ENCODE measurements at regions not wholly inside any gene's neighbourhood (a gene's known extent, or its start where the extent isn't known, plus 50 kb on each side); places are given as distances from the start of the nearest gene placed in this dataset.

GRCh38 chr17:73694491-73694890 lies 50.2 kb upstream of the SDK2 start:
- Histone ChIP-seq H3K4me1 (replicated peaks in 1 of 2) (peaks cover 52 to 58% of the 10 kb centered on the region in 2 donors), H3K4me3 (no peak overlapping the region), H3K27ac (no peak overlapping the region)
- in situ Hi-C loops (cut with MboI; ENCODE audit: low pct_unique_long_range_greater_than_20kb in 2 of 9, low sequenced_read_pairs in 9 of 9, unreplicated experiment in 9 of 9) = no loop called here
- 10% methylated on average over 2 of the region's 2 CpGs; no CpG with 5 or more reads in 9 of the 10 experiments for WGBS, 10 experiments
- no peak for ATAC-seq (replicated peaks in 6 of 8)

GRCh38 chr17:73695035-73695738 lies 50.9 kb upstream of the SDK2 start:
- 0 to 77% (median 40%) methylated on average over 1 to 2 of the region's 2 CpGs; no CpG with 5 or more reads in 5 of the 10 experiments for WGBS, 10 experiments

GRCh38 chr17:73696251-73696650 lies 52.0 kb upstream of the SDK2 start:
- no peak for ATAC-seq (replicated peaks in 6 of 8)
- WGBS, 10 experiments = 32 to 100% (median 73%) methylated on average over 1 to 3 of the region's 3 CpGs; no CpG with 5 or more reads in 3 of the 10 experiments
- H3K27ac ChIP-seq = no peak overlapping the region
- in situ Hi-C loops (cut with MboI; ENCODE audit: low pct_unique_long_range_greater_than_20kb in 2 of 9, low sequenced_read_pairs in 9 of 9, unreplicated experiment in 9 of 9) = no loop called here
- no peak overlapping the region for H3K4me3 ChIP-seq
- peaks cover 38 to 42% of the 10 kb centered on the region in 2 donors for H3K4me1 ChIP-seq (replicated peaks in 1 of 2)

More at GRCh38 chr17:73695035-73695738, 50.9 kb upstream of the SDK2 start:
- H3K4me1 ChIP-seq (replicated peaks in 1 of 2) = peaks cover 49 to 53% of the 10 kb centered on the region in 2 donors
- in situ Hi-C loops (cut with MboI; ENCODE audit: low pct_unique_long_range_greater_than_20kb in 2 of 9, low sequenced_read_pairs in 9 of 9, unreplicated experiment in 9 of 9) = no loop called here
- ATAC-seq (replicated peaks in 6 of 8) = no peak
- no peak overlapping the region for H3K4me3 ChIP-seq
- H3K27ac ChIP-seq = no peak overlapping the region

GRCh38 chr17:73697872-73698271 lies 53.6 kb upstream of the SDK2 start:
- 17 to 60% (median 34%) methylated on average over 1 to 4 of the region's 5 CpGs; no CpG with 5 or more reads in 3 of the 10 experiments for WGBS, 10 experiments
- Histone ChIP-seq H3K27ac (peak overlapping the region in 1 of 2 donors; percentile 5), H3K4me3 (no peak overlapping the region), H3K4me1 (replicated peaks in 1 of 2) (peaks cover 22 to 28% of the 10 kb centered on the region in 2 donors)
- in situ Hi-C loops (cut with MboI; ENCODE audit: low pct_unique_long_range_greater_than_20kb in 2 of 9, low sequenced_read_pairs in 9 of 9, unreplicated experiment in 9 of 9) = no loop called here
- peak in 6 of 8 experiments; percentile 31 to 46 (median 42) for ATAC-seq (replicated peaks in 6 of 8)

GRCh38 chr17:73698966-73699365 lies 54.7 kb upstream of the SDK2 start:
- no peak for ATAC-seq (replicated peaks in 6 of 8)
- 0 to 100% (median 83%) methylated on average over 1 to 4 of the region's 5 CpGs; no CpG with 5 or more reads in 4 of the 10 experiments for WGBS, 10 experiments
- in situ Hi-C loops (cut with MboI; ENCODE audit: low pct_unique_long_range_greater_than_20kb in 2 of 9, low sequenced_read_pairs in 9 of 9, unreplicated experiment in 9 of 9) = no loop called here
- Histone ChIP-seq H3K4me3 (no peak overlapping the region), H3K27ac (no peak overlapping the region), H3K4me1 (replicated peaks in 1 of 2) (peaks cover 19 to 21% of the 10 kb centered on the region in 2 donors)

GRCh38 chr17:73701701-73702100 lies 57.5 kb upstream of the SDK2 start:
- in situ Hi-C loops (cut with MboI; ENCODE audit: low pct_unique_long_range_greater_than_20kb in 2 of 9, low sequenced_read_pairs in 9 of 9, unreplicated experiment in 9 of 9) = loop anchor here in 2 of 9 experiments (25.0 kb wide), 2 partner anchors 89 to 264 kb away; no protein-coding TSS in a partner anchor
- no peak for ATAC-seq (replicated peaks in 6 of 8)
- 42 to 100% (median 92%) methylated on average over 2 to 7 of the region's 8 CpGs; no CpG with 5 or more reads in 2 of the 10 experiments for WGBS, 10 experiments
- Histone ChIP-seq H3K4me3 (no peak overlapping the region), H3K27ac (no peak overlapping the region), H3K4me1 (replicated peaks in 1 of 2) (peaks cover 31 to 34% of the 10 kb centered on the region in 2 donors)

- WGBS, 10 experiments = 33 to 100% (median 100%) methylated on average over 1 of the region's 5 CpGs; no CpG with 5 or more reads in 7 of the 10 experiments
- Histone ChIP-seq H3K4me1 (replicated peaks in 1 of 2) (peaks cover 23 to 28% of the 10 kb centered on the region in 2 donors), H3K4me3 (no peak overlapping the region), H3K27ac (no peak overlapping the region)
- peak in 1 of 8 experiments; percentile 24 for ATAC-seq (replicated peaks in 6 of 8)
- in situ Hi-C loops (cut with MboI; ENCODE audit: low pct_unique_long_range_greater_than_20kb in 2 of 9, low sequenced_read_pairs in 9 of 9, unreplicated experiment in 9 of 9) = loop anchor here in 2 of 9 experiments (25.0 kb wide), 2 partner anchors 91 to 266 kb away; no protein-coding TSS in a partner anchor
Observed at GRCh38 chr17:73703192-73703591, 58.9 kb upstream of the SDK2 start.

GRCh38 chr17:73703917-73704316 lies 59.7 kb upstream of the SDK2 start:
- Histone ChIP-seq H3K4me3 (no peak overlapping the region), H3K27ac (no peak overlapping the region), H3K4me1 (replicated peaks in 1 of 2) (peaks cover 15 to 24% of the 10 kb centered on the region in 2 donors)
- in situ Hi-C loops (cut with MboI; ENCODE audit: low pct_unique_long_range_greater_than_20kb in 2 of 9, low sequenced_read_pairs in 9 of 9, unreplicated experiment in 9 of 9) = loop anchor here in 2 of 9 experiments (25.0 kb wide), 2 partner anchors 92 to 267 kb away; no protein-coding TSS in a partner anchor
- no peak for ATAC-seq (replicated peaks in 6 of 8)
- WGBS, 10 experiments = 8 to 100% (median 72%) methylated on average over 1 to 2 of the region's 2 CpGs

- in situ Hi-C loops (cut with MboI; ENCODE audit: low pct_unique_long_range_greater_than_20kb in 2 of 9, low sequenced_read_pairs in 9 of 9, unreplicated experiment in 9 of 9) = loop anchor here in 2 of 9 experiments (25.0 kb wide), 2 partner anchors 93 to 268 kb away; no protein-coding TSS in a partner anchor
Observed at GRCh38 chr17:73705594-73705993, 61.3 kb upstream of the SDK2 start.

GRCh38 chr17:73706428-73706827 lies 62.2 kb upstream of the SDK2 start:
- in situ Hi-C loops (cut with MboI; ENCODE audit: low pct_unique_long_range_greater_than_20kb in 2 of 9, low sequenced_read_pairs in 9 of 9, unreplicated experiment in 9 of 9) = loop anchor here in 2 of 9 experiments (25.0 kb wide), 2 partner anchors 94 to 269 kb away; no protein-coding TSS in a partner anchor
- Histone ChIP-seq H3K27ac (peak overlapping the region; percentile 12 to 55), H3K4me1 (replicated peaks in 1 of 2) (peaks cover 21 to 27% of the 10 kb centered on the region in 2 donors), H3K4me3 (no peak overlapping the region)
- ATAC-seq (replicated peaks in 6 of 8) = no peak
- 50 to 90% (median 84%) methylated on average over 2 to 9 of the region's 12 CpGs; no CpG with 5 or more reads in 3 of the 10 experiments for WGBS, 10 experiments

More at GRCh38 chr17:73705594-73705993, 61.3 kb upstream of the SDK2 start:
- Histone ChIP-seq H3K27ac (peak overlapping the region in 1 of 2 donors; percentile 25), H3K4me3 (no peak overlapping the region), H3K4me1 (replicated peaks in 1 of 2) (peaks cover 21 to 27% of the 10 kb centered on the region in 2 donors)
- peak; percentile 82 to 94 (median 91) for ATAC-seq (replicated peaks in 6 of 8)
- WGBS, 10 experiments = 4 to 73% (median 41%) methylated on average over 2 to 5 of the region's 7 CpGs; no CpG with 5 or more reads in 3 of the 10 experiments

- Histone ChIP-seq H3K4me3 (no peak overlapping the region), H3K4me1 (replicated peaks in 1 of 2) (peaks cover 21 to 27% of the 10 kb centered on the region in 2 donors), H3K27ac (peak overlapping the region in 1 of 2 donors; percentile 55)
- ATAC-seq (replicated peaks in 6 of 8) = peak in 5 of 8 experiments; percentile 18 to 67 (median 51)
- 49 to 87% (median 63%) methylated on average over 2 to 9 of the region's 9 CpGs; no CpG with 5 or more reads in 2 of the 10 experiments for WGBS, 10 experiments
- in situ Hi-C loops (cut with MboI; ENCODE audit: low pct_unique_long_range_greater_than_20kb in 2 of 9, low sequenced_read_pairs in 9 of 9, unreplicated experiment in 9 of 9) = loop anchor here in 2 of 9 experiments (25.0 kb wide), 2 partner anchors 95 to 270 kb away; no protein-coding TSS in a partner anchor
Observed at GRCh38 chr17:73706858-73707257, 62.6 kb upstream of the SDK2 start.

GRCh38 chr17:73707358-73707757 lies 63.1 kb upstream of the SDK2 start:
- peaks cover 21 to 27% of the 10 kb centered on the region in 2 donors for H3K4me1 ChIP-seq (replicated peaks in 1 of 2)
- ATAC-seq (replicated peaks in 6 of 8) = no peak
- 39 to 95% (median 80%) methylated on average over 1 to 4 of the region's 4 CpGs; no CpG with 5 or more reads in 3 of the 10 experiments for WGBS, 10 experiments
- in situ Hi-C loops (cut with MboI; ENCODE audit: low pct_unique_long_range_greater_than_20kb in 2 of 9, low sequenced_read_pairs in 9 of 9, unreplicated experiment in 9 of 9) = loop anchor here in 2 of 9 experiments (25.0 kb wide), 2 partner anchors 95 to 270 kb away; no protein-coding TSS in a partner anchor
- peak overlapping the region in 1 of 2 donors; percentile 55 for H3K27ac ChIP-seq
- no peak overlapping the region for H3K4me3 ChIP-seq

Data from motor neuron (in vitro differentiated cells).